ENCODE measurements at regions not wholly inside any gene's neighbourhood (a gene's known extent, or its start where the extent isn't known, plus 50 kb on each side); places are given as distances from the start of the nearest gene placed in this dataset.

- Histone ChIP-seq H3K4me1 (no peaks in the 10 kb centered on the region), H3K4me3 (ENCODE audit: low read depth, low read length) (no peak overlapping the region), H3K9me3 (no peaks in the 10 kb centered on the region), H3K36me3 (ENCODE audit: control insufficient read depth, insufficient read depth, low read length) (no peaks in the 10 kb centered on the region), H3K27me3 (replicated peaks; ENCODE audit: control insufficient read depth, insufficient read depth, low read length) (no peaks in the 10 kb centered on the region; the same call in 1 of the 2 replicates)
- Mint-ChIP-seq H3K9me3 (ENCODE audit: unreplicated experiment) (peaks cover 18% of the 10 kb centered on the region), H3K4me1 (ENCODE audit: low read depth, unreplicated experiment) (no peaks in the 10 kb centered on the region), H3K27me3 (ENCODE audit: insufficient read depth, unreplicated experiment) (peaks cover 36% of the 10 kb centered on the region), H3K27ac (ENCODE audit: unreplicated experiment) (no peak overlapping the region), H3K4me3 (ENCODE audit: unreplicated experiment) (no peak overlapping the region), H3K36me3 (ENCODE audit: insufficient read depth, unreplicated experiment) (no peaks in the 10 kb centered on the region)
- CTCF ChIA-PET, result interaction anchor here (0.6 kb wide), 1 partner anchor 535 kb away, joined by 3 read pairs; no protein-coding TSS in a partner anchor
- intact Hi-C loops (cut with micrococcal nuclease; ENCODE audit: unreplicated experiment), result no loop called here
- TF ChIP-seq, protein P1, sequence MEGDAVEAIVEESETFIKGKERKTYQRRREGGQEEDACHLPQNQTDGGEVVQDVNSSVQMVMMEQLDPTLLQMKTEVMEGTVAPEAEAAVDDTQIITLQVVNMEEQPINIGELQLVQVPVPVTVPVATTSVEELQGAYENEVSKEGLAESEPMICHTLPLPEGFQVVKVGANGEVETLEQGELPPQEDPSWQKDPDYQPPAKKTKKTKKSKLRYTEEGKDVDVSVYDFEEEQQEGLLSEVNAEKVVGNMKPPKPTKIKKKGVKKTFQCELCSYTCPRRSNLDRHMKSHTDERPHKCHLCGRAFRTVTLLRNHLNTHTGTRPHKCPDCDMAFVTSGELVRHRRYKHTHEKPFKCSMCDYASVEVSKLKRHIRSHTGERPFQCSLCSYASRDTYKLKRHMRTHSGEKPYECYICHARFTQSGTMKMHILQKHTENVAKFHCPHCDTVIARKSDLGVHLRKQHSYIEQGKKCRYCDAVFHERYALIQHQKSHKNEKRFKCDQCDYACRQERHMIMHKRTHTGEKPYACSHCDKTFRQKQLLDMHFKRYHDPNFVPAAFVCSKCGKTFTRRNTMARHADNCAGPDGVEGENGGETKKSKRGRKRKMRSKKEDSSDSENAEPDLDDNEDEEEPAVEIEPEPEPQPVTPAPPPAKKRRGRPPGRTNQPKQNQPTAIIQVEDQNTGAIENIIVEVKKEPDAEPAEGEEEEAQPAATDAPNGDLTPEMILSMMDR (IDR thresholded peaks at IDR 0.05; ENCODE audit: insufficient read depth in 1 of 2, low read depth in 1 of 2, low read length in 1 of 2, severe bottlenecking in 1 of 2, unreplicated experiment in 1 of 2), result no peak
- no peak for DNase-seq
- POLR2A ChIA-PET, result no interaction called here
- no TSS peak for BruUV-seq (replicated peaks)
These were observed 98.7 kb downstream of the ANKRD60 start for GRCh38 chr20:58129721-58130151.

DNA sequence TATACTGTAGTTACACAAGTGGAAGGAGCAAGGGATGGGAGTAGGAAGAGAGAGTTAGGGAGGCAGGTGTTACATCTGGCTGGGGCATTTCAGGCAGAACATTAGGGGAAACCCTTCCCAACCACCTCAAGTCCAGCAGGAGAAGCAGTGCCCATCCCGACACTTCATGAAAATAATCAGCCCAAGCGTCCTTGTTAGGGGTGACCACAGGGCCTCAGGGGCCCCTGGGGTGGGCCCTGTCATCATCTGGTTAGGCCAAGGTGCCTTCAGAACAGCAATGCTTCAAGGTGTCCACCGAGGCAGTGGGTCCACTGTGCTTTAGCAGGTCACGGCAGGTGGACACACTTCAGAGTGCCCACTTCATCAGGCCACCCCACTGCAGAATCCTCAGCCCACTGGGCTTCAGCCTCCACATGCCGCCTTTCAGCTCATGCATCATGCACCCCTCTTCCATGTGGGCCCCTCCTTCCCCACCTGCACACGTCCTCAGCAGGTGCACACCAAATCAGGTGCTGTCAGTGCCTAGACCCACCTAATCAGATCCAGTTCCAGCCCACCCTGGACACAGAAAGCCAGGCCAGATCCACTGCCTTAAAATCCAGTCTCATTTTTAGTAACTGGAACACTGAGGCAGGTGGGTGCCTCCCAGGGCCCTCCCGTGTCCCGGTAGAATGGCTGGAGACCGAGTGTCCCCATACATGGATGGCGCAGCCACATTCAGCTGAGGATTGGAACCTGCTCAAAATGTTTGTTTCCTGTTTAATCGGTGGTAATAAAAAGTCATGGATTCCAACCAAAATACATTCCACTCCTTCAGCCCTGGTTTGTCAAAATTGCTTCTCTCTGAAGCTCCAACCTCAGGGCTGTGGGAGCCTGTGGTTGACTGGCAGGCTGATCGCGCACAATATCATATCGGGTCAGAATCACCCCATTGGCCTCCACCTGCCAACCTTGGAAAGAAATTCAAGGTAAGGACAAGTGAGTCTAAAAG is 99.5 kb downstream of the ANKRD60 start:
- Mint-ChIP-seq H3K4me1 (ENCODE audit: low read depth, unreplicated experiment) (no peaks in the 10 kb centered on the region), H3K27me3 (ENCODE audit: insufficient read depth, unreplicated experiment) (peaks cover 38% of the 10 kb centered on the region), H3K9me3 (ENCODE audit: unreplicated experiment) (peaks cover 24% of the 10 kb centered on the region), H3K27ac (ENCODE audit: unreplicated experiment) (no peak overlapping the region), H3K4me3 (ENCODE audit: unreplicated experiment) (no peak overlapping the region), H3K36me3 (ENCODE audit: insufficient read depth, unreplicated experiment) (no peaks in the 10 kb centered on the region)
- H3K9me3 ChIP-seq, result no peaks in the 10 kb centered on the region
- no peaks in the 10 kb centered on the region for H3K36me3 ChIP-seq (ENCODE audit: control insufficient read depth, insufficient read depth, low read length)
- intact Hi-C loops (cut with micrococcal nuclease; ENCODE audit: unreplicated experiment), result no loop called here
- no peaks in the 10 kb centered on the region for H3K4me1 ChIP-seq
- H3K4me3 ChIP-seq (ENCODE audit: low read depth, low read length), result no peak overlapping the region
- no TSS peak for BruUV-seq (replicated peaks)
- TF ChIP-seq, protein P1 (IDR thresholded peaks at IDR 0.05; ENCODE audit: insufficient read depth in 1 of 2, low read depth in 1 of 2, low read length in 1 of 2, severe bottlenecking in 1 of 2, unreplicated experiment in 1 of 2), result no peak
- ChIA-PET POLR2A (no interaction called here), CTCF (no interaction called here)
- H3K27me3 ChIP-seq (replicated peaks; ENCODE audit: control insufficient read depth, insufficient read depth, low read length), result no peaks in the 10 kb centered on the region; the same call in 1 of the 2 replicates
- no peak for DNase-seq

- Histone ChIP-seq H3K27me3 (replicated peaks; ENCODE audit: control insufficient read depth, insufficient read depth, low read length) (no peaks in the 10 kb centered on the region; the same call in 1 of the 2 replicates), H3K4me3 (ENCODE audit: low read depth, low read length) (no peak overlapping the region), H3K9me3 (no peaks in the 10 kb centered on the region), H3K36me3 (ENCODE audit: control insufficient read depth, insufficient read depth, low read length) (no peaks in the 10 kb centered on the region), H3K4me1 (no peaks in the 10 kb centered on the region)
- ChIA-PET CTCF (interaction anchor here (0.6 to 0.7 kb wide), 4 partner anchors 140 to 1654 kb away, joined by 3 to 8 read pairs (median 4); partner anchors contain the start of gene STX16), POLR2A (no interaction called here)
- Mint-ChIP-seq H3K27ac (ENCODE audit: unreplicated experiment) (no peak overlapping the region), H3K9me3 (ENCODE audit: unreplicated experiment) (peaks cover 24% of the 10 kb centered on the region), H3K4me1 (ENCODE audit: low read depth, unreplicated experiment) (no peaks in the 10 kb centered on the region), H3K4me3 (ENCODE audit: unreplicated experiment) (no peak overlapping the region), H3K27me3 (ENCODE audit: insufficient read depth, unreplicated experiment) (peaks cover 30% of the 10 kb centered on the region), H3K36me3 (ENCODE audit: insufficient read depth, unreplicated experiment) (no peaks in the 10 kb centered on the region)
- DNase-seq, result no peak
- intact Hi-C loops (cut with micrococcal nuclease; ENCODE audit: unreplicated experiment), result no loop called here
- no TSS peak for BruUV-seq (replicated peaks)
- TF ChIP-seq, protein P1 (IDR thresholded peaks at IDR 0.05; ENCODE audit: insufficient read depth in 1 of 2, low read depth in 1 of 2, low read length in 1 of 2, severe bottlenecking in 1 of 2, unreplicated experiment in 1 of 2), result no peak
These were observed 100.7 kb downstream of the ANKRD60 start for GRCh38 chr20:58127701-58128111.
